Stimulated activated CD4-positive, alpha-beta T cell treated with anti-CD3 and anti-CD28 coated beads, Interleukin-1b, Interleukin-23, amount 100 ng/mL, for 4 hours (primary cell): ENCODE measurements at regions not wholly inside any gene's neighbourhood (a gene's known extent, or its start where the extent isn't known, plus 50 kb on each side); places are given as distances from the start of the nearest gene placed in this dataset.
A peak's percentile ranks its signal among the peaks of the same experiment; 100 is the strongest.

Experiments
- DNase-seq, 2 donors: peaks; one replicate each; pipeline ENCODE4 v3.0.0-alpha.2; 2020; ENCODE audit warnings: low read depth in 2 of 2

DNA sequence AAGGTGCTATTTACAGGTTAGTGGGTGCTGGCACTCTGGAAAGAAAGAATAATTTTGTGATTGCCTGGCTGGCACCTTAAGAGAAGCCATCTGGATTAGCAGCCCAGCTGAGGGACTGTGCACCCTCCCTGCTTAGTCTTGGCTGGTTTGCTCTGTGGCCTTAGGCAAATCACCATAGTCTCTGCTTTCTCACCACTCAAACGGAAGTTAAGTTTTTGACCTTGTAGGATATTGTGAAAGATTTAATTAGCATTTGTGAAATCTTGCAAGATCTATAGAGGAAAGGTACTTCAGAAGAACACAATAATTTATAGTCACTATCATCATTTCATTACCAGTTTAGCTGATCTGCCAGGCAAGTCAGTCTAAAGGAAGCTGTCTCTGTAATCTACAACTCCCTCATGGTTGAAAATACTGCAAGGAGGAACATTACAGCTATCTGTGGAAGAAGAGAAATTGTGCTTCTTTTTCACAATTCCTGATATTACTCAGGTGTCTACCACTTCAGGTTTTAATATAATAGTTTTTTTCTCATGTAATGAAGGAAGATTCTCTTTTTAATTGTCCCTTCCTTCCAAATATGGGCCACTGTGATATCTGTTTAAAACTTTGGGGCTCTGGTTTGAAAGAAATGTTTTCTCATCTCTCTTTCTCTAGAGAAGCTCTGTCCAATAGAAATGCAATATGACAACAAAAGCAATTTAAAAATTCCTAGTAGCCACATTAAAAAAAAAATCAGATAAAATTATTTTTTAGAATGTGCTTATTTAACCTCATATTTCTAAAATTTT is 219.6 kb downstream of the PTEN start:
- DNase-seq: no peak

DNA sequence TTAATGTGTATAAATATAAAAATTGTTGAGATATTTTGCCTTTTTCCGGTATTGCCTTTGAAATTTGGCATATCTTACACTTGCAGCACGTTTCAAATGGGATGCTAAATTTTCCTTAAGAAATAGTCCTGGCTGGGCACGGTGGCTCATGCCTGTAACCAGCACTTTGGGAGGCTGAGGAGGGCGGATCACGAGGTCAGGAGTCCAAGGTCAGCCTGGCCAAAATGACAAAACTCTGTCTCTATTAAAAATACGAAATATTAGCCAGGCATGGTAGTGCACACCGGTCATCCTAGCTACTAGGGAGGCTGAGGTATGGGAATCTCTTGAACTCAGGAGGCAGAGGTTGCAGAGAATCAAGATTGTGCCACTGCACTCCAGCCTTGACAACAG is 220.2 kb downstream of the PTEN start:
- DNase-seq: no peak

DNA sequence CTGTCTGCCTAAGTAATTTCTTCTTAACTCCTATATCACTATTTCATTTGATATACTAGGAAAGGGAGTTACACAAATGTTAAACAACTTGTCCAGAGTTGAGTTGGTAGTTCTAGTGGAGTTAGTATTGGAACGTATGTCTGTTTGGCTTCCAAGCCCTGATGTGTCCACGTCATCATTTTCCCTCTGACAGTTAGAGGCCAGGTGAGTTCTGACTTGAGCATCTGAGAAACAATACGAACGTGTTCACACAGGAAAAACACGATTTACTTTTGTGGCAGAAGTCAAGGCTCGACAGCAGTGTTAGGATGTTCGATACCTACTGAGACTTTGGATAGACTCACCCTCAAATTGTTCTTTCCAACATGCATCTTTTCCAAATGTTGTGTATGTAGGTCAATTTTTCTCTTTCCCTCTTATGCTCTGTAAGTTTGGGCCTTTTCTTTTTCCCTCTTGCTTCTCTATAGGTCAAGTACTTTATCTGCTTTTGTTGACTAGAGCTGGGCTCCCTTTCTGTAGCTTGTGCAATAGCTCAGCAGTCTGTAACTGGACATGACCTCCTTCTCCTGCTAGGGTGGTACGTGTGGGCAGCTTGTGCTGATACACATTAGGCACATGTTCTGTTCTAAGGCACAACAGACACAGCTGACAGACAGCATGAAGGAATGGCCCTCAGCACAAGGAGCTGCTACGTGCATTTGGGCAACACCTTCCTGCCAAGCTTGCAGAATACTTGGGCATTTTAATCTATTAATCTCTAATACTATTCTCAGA is 222.9 kb downstream of the PTEN start:
- no peak for DNase-seq

DNA sequence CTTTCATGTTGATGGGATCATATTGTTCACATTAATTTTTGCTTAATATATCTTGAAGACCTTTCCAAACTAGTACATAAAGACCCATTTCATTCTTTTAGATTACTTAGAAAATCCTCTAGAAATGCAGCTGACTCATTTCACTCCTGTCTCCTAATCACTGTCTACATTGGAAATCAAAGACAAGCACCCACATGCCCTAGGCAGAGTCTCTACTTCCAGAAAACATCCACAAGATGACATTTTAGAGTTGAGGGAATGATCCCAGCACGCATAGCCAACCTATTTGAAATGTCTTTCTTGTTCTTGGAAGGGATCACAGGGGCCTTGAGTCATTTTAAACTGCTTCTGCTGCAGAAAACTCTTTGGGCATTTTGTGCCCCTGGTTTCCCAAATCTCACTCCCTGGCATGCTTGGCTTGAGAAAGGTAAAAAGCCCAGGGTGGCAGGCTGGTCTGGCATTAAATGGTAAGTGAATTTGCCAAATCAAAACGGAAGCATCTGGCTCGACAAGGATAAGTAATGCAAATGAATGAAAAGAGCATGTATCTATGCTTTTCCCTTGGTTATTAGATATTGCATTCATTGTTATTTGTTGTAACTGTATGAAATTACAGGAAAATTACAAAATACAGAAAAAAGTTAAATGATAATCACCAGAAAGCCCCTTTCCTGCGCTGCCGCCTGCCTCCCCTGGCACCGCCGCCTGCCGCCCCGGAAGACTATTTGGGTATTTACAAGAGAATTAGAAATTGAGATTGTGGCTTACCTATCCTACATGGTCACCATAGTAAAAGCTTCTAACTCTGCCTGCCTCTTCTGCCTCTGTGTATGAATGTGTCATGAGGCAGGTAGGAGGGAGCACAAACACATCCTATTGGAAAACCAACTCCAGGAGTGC is 225.3 kb downstream of the PTEN start:
- DNase-seq: no peak

DNA sequence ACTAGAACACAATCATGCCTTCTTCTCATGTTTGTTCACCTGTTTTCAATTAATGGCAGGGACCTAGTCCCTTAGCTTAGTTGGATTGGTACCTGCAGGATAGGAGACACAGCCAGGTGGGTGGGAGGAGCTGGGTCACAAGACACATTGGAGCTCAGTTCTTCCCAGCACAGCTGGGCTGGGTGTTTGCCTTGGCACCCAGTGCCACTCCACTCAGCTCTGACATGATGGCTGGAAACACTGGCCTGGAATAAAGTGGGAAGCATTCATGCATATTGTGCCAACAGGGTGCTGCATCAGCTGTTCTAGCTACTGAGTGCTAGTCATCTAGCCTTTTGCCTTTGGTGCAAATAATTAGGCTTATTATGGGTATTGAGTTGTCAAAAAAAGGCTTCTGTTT is 226.1 kb downstream of the PTEN start:
- no peak for DNase-seq

DNA sequence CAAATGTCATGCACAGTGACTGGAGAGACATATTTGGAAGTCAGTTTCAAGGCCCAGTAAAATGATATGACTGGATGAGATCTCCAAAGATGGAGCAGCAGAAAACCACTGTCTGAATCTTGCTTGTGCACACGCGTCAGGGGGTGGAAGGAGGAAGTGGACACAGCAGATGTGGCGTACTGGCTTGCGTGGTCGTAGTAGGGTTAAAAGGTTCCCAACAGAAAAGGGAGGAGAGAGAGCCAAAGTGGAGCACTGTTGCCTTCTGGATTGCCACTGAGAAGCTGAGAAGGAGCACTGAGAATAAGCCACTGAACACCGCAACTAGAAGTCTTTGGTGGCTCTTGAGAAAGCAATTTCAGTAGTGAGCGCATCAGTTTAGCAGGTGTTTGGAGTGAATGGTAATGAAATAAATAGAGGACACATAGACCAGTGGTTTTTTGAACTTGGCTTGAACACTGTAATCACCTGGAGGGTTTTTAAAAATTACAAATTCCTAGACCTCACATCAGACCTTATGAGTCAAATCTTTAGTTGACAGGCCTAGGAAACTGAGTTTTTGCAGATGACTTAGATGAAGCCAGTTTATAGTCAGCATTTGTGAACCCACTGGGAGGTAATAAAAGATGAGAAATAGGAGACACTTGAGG is 227.3 kb downstream of the PTEN start:
- DNase-seq: no peak

DNA sequence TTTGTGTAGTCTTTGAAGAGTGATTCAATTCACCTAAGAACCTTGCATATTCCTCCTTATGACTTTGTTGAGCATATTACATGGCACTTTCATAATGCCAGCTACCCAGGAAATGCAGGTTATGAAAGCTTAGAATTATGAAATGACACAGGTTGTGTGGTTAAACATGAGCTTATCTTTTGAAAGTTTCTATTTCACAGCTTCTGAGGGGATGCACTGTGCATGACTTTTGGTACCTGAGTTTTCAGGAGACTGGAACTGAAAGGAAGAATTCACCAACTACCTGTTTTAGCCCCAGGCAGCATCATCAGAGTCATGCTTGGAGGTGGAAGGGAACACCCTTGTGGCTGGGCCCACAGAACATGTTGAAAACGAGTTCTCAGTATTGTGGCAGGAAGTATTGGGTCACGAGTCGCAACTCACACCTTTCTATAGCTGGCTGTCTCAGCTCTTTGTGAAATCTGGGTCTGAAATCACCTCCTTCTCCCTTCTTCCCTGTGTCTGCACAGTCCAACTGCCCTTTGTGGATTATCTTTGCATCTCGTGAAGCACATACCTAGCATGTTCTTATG is 228.2 kb downstream of the PTEN start:
- peak; percentile 36 to 39 for DNase-seq

DNA sequence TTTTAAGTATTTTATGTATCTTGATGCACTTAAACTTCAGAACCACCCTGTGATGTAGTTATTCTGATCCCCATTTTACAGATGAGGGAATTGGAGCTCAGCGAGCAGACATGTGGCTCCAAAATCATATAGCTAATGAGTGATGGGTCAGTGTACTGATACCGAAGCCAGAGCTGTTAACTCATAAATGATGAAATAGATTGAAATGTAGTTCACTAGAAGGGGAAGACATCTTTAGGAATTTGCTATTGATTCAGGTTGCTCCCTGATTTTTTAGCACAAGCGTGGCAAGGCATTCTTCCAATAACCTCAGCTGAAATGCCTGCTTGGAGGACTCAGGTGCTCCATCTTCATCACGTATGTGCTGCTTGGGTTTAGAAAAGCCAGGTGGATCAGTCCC is 228.8 kb downstream of the PTEN start:
- DNase-seq: no peak

DNA sequence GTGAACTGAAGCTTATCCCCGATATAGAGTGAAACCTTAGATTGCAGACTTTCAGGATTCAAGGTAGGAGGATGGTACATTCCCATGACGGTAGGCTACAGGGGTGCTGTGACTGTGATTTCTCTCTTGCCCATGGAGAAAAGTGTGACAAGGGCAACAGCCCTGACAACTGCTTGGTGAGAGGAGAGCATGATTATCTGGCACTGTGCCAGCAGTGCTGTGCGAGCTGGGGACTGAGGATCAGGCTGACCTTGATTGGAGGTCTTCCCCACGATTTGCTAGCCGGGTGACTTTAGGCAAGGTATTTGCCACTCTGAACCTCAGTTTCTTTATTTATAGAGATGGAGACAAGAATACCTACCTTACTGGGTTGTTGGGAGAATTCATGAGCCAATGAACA is 229.5 kb downstream of the PTEN start:
- DNase-seq: no peak

DNA sequence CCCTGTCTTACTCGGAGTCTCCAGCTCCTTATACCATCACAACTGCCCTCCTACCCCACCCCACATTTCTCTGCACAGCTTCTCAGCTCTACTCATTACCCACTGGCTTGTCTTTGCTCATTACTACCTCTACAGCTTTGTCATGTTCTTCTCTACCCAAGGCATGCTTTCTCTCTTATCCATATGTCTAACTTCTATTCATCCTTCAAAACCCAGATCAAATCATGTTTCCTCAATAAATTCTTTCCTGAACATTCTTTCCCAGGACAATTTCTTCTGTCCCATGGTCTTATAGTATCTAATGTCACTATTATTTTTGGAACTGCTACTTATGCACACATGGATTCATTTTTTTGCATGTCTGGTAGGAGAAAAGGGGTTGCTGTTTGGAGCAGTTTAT is 231.4 kb downstream of the PTEN start:
- DNase-seq: no peak

DNA sequence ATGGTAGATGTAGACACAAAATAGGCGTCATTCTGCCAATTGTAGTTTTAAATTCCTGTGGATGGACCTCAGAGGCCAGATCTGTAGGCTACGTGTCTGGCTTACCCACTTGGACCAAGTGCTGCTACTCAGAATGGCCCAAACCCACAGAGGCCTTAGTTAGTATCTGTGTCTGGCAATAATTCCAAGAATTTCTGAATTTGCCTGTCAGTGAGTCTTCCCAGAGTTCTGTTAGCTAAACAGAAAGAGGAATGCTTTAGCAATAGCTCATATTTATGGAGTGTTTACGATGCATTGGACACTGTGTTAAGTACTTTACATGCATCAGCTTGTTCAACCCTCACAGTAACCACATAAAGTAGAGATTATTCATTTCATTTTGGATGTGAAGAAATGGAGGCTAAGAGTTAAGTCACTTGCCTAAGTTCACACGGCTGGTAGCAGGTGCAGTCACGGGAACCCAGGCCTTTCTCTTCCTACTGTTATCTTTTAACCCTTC is 231.8 kb downstream of the PTEN start:
- no peak for DNase-seq

DNA sequence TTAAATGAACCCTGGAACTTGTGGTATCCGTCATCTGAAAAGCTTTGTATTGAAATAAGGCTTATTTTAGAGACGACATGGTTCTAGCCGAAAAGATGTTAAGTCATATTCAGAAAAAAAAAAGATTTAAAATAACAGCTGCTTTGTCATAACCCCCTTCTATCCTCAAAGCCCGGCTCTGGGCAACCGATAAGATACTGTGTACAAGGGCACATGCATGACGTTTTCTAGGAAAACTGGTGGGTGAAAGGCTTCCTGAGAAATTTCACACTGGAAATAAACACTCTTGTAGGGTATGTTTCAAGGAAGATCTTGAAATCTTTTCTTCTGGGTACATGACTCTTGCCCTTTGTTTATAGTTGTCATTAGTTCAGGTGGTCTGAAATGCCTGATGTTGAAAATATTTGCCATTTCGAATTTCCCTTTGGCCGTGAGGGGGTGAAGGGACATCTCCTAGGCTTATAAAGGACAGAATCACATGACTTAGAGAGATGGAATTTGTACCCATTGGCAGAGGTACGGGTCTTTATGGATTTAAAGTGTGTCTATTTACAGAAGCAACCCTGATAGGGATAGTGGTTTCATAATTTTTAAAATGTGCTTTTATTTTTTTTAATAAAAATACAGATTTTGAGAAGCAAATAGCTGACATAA is 232.5 kb downstream of the PTEN start:
- DNase-seq: no peak

DNA sequence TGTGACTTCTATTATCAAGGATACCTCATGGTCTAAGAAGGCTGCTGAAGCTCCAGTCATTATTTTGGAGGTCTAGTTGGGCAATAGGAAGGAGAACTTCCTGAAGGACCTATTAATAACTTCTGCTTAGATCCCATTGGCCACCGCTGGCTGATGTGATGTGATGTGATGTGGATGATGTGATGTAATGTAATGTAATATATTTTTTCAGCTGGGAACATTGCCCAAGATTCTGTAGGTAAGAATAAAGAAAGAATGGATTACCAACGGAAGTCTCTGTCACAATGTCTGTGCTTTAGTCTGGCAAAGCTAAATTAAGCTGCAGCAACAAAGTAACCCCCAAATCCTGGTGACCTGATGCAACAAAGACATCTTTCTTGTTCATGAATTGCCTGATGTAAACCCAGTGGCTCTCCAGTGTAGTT is 233.7 kb downstream of the PTEN start:
- no peak for DNase-seq

DNA sequence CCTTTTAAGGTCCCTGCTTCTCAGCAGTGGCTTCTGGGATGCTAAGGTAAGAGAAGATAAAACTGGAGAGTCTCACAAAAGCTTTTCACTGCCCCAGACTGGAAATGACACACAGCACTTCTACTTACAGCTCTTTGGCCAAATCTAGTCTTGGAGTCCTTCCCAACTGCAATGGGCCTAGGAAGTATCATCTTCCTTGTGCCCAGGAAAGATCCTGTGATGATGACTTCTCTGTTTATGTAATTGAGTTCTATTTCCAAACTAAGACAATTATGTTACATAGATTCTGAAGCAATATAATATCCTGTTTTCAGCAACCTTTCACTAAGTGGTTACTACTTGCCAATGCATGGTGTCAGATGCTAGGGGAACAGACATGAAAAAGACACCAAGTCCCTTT is 234.1 kb downstream of the PTEN start:
- no peak for DNase-seq

DNA sequence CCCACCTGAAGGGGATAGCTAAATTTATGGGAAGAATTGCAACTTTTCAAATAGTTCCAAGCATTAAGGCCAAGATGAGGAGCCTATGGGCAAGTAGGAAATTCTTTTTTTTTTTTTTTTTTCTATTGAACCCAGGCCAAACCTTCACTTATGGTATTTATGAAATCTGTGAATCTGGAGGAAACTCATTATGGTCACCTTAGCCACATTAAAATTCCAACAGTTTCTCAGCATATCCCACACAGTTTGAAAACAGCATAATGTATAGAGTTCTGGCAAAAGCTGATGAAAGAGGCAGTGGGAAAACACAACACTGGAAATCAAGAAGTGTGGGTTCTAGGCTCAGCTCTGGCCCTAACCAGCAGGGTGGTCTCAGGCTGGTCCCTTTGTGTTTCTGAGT is 236.9 kb downstream of the PTEN start:
- DNase-seq: no peak

DNA sequence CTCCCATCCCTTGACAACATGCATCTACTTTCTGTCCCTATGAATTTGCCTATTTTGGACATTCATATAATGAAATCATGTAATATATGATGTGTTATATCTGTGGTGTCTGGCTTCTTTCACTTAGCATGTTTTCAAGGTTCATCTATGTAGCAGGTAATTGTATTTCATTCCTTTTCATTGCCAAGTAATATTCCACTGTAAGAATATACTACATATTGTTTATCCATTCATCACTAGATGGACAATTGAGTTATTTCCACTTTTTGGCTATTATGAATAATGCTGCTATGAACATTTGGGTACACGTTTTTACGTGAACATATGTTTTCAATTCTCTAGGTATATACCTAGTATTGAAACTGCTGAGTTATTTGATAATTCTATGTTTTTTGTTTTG is 238.2 kb downstream of the PTEN start:
- DNase-seq: no peak

DNA sequence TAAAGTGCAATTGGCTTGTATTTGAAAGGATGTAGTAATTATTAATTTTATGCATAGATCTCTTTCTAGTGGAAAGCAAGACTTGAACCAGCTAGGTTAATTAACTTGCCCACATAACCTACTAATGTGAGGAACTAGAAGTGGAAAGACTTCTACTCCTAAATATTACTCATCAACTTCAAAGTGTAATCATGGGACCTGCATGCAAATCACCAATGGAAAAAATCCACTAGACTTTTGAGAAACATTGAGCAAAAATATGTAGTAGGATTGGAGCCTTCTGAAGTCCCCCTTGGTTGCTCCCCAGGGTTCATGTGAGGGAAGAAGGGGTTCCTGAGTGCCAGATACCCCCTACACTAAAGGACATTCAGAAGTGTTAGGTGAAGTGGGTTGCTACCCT is 240.2 kb downstream of the PTEN start:
- DNase-seq: no peak

DNA sequence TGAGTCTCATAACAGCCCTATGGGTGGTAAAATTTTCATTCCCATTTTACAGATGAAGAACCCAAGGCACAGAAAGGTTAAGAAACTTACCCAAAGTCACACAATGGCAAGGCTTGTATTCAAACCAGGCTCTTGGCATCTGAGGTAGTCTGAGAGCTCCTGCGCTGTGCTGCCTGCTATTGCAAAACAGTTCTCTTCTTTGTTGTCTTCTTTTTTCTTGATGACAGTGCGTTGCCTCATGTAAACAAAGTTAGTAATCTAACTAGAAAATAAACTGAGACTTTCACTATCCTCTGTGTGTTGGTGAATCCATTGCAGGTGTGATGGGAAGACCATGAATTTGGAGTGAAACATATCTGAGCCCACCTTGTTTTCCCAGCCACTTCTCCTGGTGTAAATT is 240.8 kb downstream of the PTEN start:
- DNase-seq: no peak

DNA sequence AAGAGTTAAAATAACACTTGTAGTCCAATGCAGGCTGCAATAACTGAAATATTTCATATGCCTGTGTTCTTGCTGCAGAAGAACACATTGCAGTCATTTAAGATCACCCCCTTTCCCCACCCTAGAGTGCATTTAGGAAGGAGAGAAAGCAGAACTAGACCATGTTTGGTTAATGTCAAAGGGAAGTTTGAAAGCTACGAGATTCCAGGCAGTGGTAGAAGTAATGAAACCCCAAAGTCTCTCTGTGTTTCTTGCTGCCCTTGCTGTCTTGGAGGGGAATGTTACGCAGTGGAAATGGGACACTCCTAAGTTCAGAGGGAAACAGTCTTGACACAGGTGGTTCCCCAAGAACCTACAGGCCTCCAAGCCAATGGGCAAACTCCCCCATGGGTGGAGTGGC is 242.9 kb downstream of the PTEN start:
- DNase-seq: no peak

DNA sequence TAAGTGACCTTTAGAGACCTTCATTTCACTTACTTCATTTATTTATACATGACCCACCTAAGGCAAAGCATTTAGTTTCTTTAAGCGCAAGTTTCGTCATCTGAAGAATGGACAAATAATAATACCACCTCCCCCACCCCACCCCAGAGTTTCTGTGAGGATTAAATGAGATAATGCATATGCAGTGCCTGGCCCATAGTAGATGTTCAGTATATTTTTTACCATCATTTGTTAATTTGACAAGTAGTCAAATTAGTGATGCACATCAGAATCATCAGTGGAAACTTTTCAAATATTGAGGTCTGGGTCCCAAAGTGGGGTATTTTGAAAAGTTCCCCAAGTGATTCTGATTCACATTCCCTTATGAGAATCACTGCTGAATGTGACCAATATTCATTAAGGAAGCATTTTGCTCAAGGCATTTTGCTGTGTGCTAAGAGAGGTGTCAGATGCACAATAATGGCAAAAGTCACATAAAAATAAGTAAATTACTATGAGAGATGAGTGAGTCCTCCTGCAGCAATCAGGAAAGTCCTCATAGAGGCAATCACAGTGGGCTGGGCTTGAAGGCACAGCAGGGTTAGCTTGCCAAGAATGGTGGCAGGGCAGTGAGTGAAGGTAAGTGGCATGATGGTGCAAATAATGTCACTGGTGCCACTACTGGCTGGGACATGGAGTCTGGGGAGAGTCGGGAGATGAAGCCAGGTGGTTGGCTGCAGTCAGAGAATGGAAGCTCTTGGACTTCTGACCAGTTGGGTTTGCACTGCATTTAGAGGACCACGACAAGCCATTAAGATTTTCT is 244.1 kb downstream of the PTEN start:
- no peak for DNase-seq
